GM21723 (cell line): ENCODE measurements at regions not wholly inside any gene's neighbourhood (a gene's known extent, or its start where the extent isn't known, plus 50 kb on each side); places are given as distances from the start of the nearest gene placed in this dataset.
"Not testable (repeated sequence)": the region's sequence is repeated elsewhere in the genome, so short reads cannot be mapped to it uniquely, and the experiment has no call there.

Experiments
- ATAC-seq: cut with Tn5 transposase; IDR thresholded peaks from one replicate; pipeline ENCODE4 v1.9.1; 2021; ENCODE audit warnings: mild to moderate bottlenecking, moderate library complexity; ENCODE audit not compliant: unreplicated experiment

GRCh38 chr10:21041763-21042458, 144.8 kb upstream of the NEBL start:
- no peak for ATAC-seq

GRCh38 chr10:21039721-21040120, 142.6 kb upstream of the NEBL start:
- no peak for ATAC-seq

GRCh38 chr10:21036757-21037156, 139.6 kb upstream of the NEBL start:
- no peak for ATAC-seq

DNA sequence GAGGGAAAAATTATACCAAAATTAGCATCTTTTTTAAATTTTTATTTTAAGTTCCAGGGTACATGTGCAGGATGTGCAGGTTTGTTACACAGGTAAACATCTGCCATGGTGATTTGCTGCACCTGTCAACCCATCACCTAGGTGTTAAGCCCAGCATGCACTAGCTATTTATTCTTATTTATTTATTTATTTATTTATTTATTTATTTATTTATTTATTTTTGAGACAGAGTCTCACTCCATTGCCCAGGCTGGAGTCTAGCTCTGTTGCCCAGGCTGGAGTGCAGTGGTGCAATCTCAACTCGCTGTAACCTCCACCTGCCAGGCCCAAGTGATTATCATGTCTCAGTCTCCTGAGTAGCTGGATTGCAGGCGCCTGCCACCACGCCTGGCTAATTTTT, 137.7 kb upstream of the NEBL start:
- ATAC-seq = not testable (repeated sequence)

DNA sequence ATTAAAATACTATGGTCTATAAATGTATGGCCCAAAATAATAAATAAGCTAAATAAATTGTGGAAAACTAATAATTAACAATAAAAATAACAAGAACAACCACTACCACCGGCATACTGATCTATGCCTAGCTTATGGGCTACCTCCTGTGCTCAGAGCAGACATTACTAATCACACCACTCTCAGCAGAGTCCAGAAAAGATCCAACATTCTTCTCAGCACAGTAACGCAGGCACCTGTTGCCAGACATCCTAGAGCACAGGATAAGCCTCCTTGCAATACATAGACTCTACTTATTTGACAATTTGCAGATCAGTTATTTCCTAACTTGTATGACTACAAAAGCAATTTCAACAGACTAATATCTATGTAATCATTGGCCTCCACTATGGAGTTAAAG, 137.1 kb upstream of the NEBL start:
- ATAC-seq = no peak

GRCh38 chr10:21032587-21033319, 135.6 kb upstream of the NEBL start:
- no peak for ATAC-seq

DNA sequence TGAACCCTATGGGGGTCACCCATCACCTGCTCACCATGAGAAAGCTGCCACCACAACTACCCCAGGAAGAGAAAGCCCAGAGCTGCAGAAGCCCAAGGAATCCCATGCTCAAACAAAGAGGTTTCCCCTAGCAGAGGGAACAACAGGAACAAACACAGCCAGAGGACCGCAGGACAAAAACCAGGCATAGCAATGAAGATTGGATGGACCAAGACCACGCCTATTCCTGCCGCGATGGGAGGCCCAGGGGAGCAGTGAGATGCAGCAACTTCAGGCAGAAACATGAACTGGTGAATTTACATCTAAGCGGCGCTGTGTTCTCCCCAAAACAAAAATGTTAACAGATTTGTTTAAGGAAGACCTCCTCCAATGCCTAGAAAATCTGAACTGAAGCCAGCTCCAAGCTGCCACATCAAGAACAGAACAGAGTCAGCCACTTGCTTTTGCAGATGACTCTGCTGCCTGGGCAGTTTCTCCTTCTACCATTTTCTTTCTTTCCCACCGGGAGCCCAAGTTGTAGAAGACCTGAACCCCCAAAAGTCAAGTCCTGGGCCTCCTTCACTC, 134.2 kb upstream of the NEBL start:
- ATAC-seq = no peak

GRCh38 chr10:21030091-21030490, 133.0 kb upstream of the NEBL start:
- no peak for ATAC-seq

DNA sequence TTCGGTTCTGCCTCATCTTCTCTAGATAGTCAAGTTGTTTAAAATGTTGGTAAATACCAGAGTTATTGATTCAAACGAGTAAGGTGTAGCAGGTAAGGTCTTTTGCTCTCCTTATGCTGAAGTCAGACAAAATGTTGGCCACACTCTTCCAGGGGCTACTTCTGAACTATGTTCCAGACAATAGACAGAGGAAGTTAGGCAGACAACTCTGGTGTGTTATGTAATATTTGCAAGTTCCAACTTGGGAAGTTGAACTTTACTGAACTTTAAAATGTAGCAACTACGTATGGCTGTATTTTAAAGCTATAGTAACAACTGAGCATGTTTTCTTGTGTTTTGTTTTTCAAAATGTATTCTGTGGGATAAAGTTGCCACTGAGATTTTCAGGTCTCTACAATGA, 125.7 kb upstream of the NEBL start:
- no peak for ATAC-seq

GRCh38 chr10:21021843-21022594, 124.9 kb upstream of the NEBL start:
- ATAC-seq = no peak

DNA sequence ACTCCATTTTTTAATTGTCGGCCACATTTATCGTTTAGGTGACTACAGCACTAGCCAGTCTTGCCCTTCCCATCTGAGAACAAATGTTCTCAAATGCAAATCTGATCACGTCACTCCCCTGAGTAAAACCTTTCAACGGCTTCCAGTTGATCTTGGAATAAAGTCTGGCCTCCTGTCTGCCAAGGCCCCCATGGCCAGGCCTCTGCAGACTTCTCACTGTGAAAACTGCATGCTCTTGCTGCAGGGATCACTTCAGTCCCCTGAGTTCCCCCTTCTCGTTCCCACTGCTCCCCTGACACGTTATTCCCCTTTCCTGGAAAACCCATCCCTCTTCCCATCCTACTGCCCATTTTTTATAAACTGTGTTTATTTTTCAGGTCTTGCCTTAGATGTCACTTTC, 124.1 kb upstream of the NEBL start:
- no peak for ATAC-seq

DNA sequence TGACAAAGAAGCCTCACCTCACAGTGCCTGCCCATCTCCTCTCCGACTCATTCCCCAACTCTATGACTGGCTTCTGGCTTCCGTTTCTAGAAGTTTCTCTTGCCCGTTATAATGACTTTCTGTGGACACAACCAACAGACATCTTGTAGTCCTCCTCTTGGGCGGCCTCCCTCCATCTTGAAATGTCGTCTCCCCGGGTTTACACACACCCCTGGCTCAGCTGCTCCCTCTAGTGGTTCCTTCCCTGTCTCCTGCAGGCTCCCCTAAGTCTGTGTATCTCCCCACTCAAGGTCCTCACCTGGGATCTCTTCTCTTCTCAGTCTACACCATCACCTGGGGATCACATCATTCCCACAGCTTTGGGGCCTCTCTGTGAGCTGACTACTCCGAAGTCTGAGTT, 123.4 kb upstream of the NEBL start:
- ATAC-seq = peak; percentile 91

DNA sequence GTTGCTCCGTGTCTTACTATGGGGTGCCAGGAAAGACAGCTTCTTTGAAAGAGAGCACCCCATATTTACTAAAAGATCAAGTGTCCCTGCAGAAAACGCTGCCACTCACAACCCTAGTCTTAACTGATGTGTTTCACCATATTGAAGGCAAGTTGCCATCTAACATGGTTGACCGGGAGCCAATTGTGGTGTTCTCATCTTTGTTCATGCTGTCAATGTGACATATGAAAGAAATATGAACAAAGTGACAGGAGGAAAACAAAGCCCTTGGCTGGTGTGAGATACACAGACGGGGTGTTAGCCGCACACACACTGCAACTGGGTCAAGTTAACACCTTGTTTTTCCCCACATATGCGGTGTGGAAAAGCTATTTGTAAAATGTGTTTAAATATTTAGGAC, 122.3 kb upstream of the NEBL start:
- ATAC-seq = no peak

DNA sequence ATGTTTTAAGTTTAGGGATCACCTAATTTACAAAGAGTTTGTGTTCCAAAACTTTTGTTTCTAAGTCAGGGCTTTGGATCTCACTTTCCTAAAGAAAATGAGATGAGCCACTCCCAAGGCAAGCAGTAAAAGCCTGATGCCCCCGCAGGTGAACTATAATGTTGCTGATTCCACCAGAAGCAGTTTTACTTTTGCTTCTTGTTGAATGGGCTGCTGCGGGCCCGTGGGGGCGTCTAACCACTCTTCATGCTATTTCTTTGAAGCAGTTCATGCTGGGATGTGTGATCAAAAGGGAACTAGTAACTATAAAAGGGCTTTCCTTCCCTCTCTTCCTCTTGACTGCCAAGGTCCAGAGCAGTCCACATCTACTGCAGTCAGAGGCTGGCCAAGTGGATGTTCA, 118.7 kb upstream of the NEBL start:
- ATAC-seq = no peak

DNA sequence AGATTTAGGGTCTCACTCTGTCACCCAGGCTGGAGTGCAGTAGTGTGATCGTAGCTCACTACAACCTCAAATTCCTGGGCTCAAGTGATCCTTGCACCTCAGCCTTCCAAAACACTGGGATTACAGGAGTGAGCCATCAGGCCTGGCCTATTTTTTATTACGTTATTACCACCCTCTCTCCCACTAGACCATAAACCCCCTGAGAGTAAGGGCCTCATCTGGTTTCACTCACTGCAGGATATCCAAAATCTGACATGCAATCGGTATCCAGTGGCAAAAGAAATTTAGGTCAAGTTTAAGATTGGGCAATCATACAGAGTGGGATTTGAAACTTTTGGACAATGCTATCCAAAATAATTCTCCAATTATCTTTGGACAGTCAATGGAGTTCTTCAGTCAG, 117.0 kb upstream of the NEBL start:
- ATAC-seq = no peak

GRCh38 chr10:21011433-21012018, 114.4 kb upstream of the NEBL start:
- ATAC-seq = no peak

DNA sequence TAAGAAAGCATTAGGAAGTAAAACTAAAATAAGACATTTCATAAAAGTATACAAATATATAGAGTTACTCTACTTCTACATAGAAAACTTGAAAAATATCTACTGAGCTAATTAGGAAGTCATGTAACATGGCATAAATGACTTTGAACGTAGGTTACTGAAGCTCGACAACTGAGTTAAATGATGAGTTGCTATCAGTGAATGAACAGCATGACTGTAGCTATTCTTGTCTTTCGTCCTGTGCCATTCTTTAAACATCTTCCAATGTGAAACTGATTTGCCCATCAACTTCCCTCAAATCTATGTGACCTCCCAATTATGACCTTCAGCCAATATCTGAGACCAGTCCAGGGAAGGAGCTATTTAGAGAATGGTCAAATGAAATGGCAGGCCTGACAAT, 113.5 kb upstream of the NEBL start:
- ATAC-seq = no peak

- no peak for ATAC-seq
Observed at GRCh38 chr10:21003240-21003822, 106.2 kb upstream of the NEBL start.

DNA sequence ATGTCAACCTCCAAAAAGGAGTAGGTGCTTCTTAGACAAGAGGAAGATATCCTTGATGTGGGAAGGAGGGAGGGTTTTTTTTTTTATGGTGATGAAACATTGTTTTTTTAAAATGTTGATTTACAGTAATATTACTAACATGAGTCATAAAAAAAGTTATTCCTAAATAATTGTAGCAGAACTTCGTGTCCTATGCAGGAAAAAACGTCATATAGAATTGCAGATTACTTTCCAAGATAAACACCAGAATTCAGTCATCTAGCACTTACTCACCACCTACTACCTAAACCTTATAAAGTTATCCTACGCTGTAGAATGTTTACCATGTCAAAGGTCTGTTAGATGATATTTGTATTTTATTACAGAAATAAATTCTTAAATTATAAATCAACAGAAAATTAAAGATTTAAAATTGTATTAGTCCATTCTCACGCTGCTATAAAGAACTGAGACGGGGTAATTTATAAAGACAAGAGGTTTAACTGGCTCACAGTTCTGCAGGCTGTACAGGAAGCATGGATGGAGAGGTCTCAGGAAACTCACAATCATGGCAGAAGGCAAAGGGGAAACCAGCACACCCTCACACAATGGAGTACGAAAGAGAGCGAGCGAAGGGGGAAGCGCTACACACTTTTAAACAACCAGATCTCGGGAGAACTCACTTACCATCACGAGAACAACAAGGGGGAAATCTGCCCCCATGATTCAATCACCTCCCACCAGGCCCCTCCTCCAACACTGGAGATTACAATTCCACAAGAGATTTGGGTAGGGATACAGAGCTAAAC, 105.2 kb upstream of the NEBL start:
- no peak for ATAC-seq

DNA sequence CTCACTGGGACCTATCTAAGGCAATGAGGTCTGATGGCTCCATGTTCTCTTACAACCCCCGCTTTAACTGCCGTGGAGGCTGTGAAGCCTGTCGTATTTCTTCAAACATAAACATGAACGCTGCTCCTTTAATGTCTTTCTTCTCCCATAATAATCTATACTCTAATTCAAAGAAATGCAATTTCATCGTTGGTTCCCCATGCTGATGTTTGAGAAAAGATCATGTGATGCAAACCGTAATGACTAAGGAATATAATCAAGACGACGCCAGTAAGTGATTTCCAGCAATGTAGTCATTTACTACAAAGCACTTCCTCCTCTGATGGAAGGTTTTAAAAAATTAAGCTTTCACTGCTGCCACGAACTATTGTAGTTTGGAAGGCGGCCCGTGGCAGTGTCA, 102.6 kb upstream of the NEBL start:
- ATAC-seq = no peak
